Stimulated activated CD8-positive, alpha-beta memory T cell treated with anti-CD3 and anti-CD28 coated beads, Interleukin-7, amount 100 ng/mL, for 4 hours (primary cell): ENCODE measurements at regions not wholly inside any gene's neighbourhood (a gene's known extent, or its start where the extent isn't known, plus 50 kb on each side); places are given as distances from the start of the nearest gene placed in this dataset.
"Not testable (repeated sequence)": the region's sequence is repeated elsewhere in the genome, so short reads cannot be mapped to it uniquely, and the experiment has no call there.

Source experiments
- DNase-seq, 2 donors: peaks; one replicate each; pipeline ENCODE4 v3.0.0-alpha.2; 2020; ENCODE audit warnings: low read depth in 2 of 2

GRCh38 chr2:8333177-8333831 is 348.6 kb upstream of the ID2 start:
- DNase-seq = no peak

DNA sequence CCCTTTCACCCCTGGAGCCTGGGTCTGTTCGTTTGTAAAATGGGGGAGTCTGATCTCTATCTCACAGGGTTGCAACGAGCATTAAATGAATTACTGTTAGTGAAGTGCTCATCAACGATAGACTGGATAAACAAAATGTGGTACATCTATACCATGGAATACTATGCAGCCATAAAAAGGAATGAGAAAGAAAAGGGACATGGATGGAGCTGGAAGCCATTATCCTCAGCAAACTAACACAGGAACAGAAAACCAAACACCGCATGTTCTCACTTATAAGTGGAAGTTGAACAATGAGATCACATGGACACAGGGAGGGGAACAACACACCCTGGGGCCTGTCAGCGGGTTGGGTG is 348.0 kb upstream of the ID2 start:
- DNase-seq = not testable (repeated sequence)

GRCh38 chr2:8334866-8335325 is 347.0 kb upstream of the ID2 start:
- no peak for DNase-seq

- no peak for DNase-seq
Measured at GRCh38 chr2:8335801-8336200, 346.1 kb upstream of the ID2 start.

- no peak for DNase-seq
Measured at GRCh38 chr2:8337321-8337720, 344.5 kb upstream of the ID2 start.

DNA sequence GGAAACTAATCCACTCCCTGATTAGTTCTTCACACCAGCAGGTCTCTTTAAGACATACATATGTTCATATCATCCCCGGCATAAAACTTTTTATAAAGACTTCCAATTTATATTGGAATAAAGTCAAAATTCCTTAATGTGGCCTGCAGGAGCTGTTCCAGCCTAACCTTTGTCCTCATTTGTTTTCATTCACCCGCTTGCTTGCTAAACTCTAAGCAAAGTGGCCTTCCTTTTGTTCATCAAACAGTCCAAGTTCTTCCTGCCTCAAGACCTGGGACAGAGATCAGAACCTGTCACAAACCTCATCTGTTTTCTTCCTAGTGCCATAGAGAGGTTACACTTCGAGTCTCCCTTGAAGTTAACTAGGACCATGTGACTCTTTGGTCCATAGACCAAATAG is 339.4 kb upstream of the ID2 start:
- DNase-seq = no peak

DNA sequence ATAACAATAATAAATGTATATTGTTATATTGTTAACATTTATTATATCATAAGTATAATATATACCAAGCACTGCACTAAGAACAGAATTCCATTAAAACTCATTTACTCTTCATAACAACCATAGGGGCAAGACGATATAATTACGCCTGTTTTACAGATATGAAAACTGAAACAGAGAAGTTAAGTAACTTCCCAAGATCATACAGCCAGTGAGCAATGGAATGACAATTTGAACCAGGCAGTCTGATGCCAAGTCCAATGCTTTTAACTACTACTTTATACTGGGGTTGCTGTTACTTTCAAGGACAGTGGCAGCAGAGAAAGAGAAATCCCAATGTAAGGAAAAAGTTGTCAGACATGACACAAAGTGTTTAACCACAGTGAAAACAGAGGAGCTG is 338.8 kb upstream of the ID2 start:
- DNase-seq = no peak

GRCh38 chr2:8344144-8345097 is 337.4 kb upstream of the ID2 start:
- no peak for DNase-seq

- no peak for DNase-seq
Measured at GRCh38 chr2:8345200-8345599, 336.7 kb upstream of the ID2 start.

DNA sequence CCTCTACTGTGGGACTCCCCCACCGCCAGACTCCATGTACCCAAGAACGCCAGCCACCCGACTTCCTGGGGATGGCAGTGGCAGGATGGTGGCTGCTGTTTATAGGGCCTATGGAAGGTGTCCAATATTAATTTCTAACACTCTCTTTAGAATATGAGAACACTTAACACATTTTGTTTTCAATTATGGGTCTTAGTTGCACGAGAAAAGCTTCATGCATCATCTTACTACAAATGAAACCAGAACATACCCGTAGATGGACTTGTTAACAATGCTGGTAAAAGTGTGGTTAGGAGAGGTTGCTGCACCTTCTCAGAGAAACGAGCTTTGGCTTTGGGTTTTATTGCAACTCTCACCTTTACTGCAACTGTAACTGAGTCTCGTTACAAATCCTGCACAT is 335.6 kb upstream of the ID2 start:
- no peak for DNase-seq

GRCh38 chr2:8346706-8347430 is 335.0 kb upstream of the ID2 start:
- DNase-seq = no peak

DNA sequence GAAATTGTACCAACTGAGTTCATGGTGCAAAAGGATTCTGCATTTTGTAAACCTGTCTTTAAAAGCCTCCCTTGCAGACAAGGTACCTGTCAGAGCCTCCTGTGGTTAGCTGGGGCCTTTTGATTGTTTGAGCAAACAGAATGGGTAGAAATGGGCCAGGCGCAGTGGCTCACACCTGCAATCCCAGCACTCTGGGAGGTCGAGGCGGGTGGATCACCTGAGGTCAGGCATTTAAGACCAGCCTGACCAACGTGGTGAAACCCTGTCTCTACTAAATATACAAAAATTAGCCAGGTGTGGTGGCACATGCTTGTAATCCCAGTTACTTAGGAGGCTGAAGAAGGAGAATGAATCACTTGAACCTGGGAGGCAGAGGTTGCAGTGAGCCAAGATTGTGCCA is 332.9 kb upstream of the ID2 start:
- DNase-seq = not testable (repeated sequence)

- DNase-seq = no peak
Measured at GRCh38 chr2:8352296-8352695, 329.6 kb upstream of the ID2 start.

DNA sequence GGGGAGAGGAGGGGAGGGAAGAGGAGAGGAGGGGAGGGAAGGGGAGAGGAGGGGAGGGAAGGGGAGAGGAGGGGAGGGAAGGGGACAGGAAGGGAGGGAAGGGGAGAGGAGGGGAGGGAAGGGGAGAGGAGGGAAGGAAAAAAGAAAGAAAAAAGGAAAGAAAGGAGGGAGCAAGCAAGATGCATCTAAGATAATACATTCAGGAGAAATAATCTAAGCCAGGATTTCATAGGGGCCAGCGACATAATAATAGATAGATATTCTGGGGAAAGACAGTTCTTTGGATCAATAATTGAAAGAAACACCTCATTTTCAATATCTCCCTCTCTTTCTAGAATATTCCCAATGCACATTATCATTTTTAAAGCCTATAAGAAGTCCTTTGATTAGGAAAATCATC is 328.9 kb upstream of the ID2 start:
- no peak for DNase-seq

GRCh38 chr2:8355102-8355859 is 326.6 kb upstream of the ID2 start:
- no peak for DNase-seq

DNA sequence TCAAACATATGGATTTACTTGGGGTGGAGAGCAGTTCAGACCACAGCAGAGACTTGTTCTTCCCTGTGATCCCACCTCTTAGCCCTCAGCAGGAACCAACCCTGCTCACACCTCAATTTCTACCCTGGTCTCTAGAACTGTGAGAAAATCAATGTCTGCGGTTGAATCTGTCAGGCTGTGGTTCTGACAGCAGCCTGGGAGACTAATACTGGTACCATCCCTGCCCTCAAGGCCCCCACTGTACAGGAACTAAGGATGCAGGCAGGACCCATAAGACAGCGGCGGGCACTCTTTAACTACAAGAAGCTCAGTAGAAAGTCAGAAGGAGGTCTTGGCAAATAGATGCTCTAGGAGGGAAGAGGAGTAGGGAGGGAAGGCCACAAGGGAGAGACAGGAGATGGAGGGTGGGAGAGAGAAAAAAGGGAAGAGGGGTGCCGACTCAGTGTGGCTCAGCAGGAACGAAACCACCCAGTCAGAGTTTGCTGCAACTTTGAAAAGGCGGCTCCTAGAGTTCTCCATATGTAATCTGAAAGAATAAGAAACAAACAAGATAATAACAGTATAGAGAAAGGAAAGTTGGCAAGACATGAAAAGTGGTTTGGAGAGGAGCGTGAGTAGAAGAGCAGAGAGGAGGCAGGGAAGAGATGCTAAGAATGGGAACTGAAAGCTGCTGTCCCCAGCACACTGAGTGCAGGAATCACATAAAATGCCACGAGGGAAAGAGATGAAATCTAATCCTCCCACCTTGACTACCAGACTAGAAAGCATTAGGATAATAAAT is 323.9 kb upstream of the ID2 start:
- DNase-seq = no peak

DNA sequence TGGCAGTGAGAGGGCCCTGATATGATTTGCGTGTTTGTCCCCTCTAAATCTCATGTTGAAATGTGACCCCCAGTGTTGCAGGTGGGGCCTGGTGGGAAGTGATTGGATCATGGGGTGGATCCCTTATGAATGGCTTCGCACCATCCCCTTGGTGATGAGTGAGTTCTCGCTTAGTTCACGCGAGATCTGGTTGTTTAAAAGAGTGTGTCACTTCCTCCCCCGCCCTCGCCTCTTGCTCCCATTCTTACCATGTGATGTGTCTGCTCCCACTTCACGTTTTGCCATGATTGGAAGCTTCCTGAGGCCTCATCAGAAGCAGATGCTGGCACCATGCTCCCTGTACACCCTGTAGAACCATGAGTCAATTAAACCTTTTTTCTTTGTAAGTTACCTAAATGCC is 319.9 kb upstream of the ID2 start:
- no peak for DNase-seq

- no peak for DNase-seq
Measured at GRCh38 chr2:8363161-8363560, 318.7 kb upstream of the ID2 start.

- no peak for DNase-seq
Measured at GRCh38 chr2:8364668-8365067, 317.2 kb upstream of the ID2 start.

DNA sequence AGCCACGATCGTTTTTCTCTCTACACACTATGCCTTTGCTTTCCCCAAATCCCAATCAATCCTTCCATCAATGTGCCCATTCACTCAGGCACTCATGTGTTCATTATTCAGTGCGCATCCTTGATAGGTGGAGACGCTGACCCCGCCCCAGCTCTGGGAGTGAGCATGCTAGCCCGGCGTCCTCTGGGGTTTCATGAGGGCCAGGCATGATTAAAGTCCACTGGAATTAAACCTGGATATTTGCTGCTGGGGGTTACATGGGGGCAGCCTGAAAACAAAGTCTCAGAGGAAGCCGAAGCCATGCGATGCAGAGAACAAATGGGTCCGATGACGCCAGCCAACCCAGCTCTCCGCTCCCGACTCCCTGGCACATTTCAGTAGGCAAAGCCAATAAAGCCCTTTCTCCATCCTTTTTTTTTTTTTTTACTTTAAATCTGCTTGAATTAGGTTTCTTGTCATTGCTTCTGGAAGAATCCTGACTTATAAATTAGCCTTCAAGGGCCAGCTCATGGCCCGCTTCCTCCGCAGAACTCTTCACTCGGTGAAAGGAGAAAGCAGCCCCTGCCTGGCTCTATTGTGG is 316.4 kb upstream of the ID2 start:
- DNase-seq = no peak

DNA sequence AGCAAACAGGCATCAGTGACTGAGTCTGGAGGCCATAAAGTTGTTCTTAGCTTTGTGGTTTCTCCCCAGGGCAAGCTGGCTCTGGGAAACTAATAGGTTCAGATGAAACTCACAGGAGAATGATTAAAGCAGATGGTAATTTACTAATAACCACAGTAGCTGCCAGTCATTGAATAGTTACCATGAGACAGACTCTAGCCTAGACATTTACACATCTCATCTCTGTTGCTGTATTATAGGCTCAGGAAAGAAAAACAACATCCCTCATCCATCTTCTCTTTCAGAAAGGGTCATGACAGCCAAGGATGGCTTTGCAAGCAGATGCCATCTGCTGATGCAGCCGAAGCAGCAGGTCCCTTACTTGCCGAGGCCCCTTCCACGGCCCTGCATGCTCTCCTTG is 314.0 kb upstream of the ID2 start:
- no peak for DNase-seq
